HG02840 (cell line): ENCODE measurements at regions not wholly inside any gene's neighbourhood (a gene's known extent, or its start where the extent isn't known, plus 50 kb on each side); places are given as distances from the start of the nearest gene placed in this dataset.
"Not testable (repeated sequence)": the region's sequence is repeated elsewhere in the genome, so short reads cannot be mapped to it uniquely, and the experiment has no call there.

Source experiments
- ATAC-seq: cut with Tn5 transposase; IDR thresholded peaks from one replicate; pipeline ENCODE4 v1.9.1; 2021; ENCODE audit warnings: mild to moderate bottlenecking, moderate library complexity, moderate number of reproducible peaks; ENCODE audit not compliant: unreplicated experiment, low FRiP score

DNA sequence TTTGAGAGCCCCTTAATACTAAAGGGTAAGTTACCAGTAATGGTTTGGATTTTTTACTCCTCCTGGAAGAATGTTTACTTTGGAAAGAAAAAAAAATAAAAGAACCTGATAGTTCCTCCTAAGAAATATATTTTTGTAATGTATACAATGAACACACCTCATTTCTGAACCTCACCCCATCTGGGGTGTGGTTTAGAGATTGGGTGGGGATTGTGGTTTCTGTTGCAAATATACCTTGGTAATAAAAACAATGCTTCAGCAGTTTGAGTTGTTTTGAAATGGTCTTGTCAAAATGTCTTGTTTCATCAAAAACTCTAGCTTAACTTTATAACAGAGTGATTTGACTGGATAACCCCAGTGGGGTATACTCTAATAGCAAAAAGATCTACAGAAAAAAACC lies 448.9 kb upstream of the MEIS1 start:
- ATAC-seq: no peak

DNA sequence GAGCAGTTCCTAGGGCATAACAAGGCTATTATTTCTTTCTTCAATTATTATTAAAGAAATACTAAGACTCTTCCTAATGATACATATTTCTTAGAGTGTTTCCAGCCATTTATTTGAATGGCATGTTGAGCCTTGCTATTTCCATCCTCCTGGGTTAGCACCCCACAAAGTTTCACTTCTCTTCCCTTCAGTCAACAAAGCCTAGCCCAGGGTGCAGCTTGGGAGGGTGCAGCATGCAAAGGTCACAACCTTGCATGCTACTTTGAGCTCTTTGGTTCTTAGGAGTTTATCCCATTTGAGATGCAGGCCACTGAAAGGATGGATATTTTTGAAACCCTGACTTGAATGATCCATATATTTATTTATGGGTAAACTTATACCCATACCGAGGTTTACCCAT lies 454.4 kb upstream of the MEIS1 start:
- ATAC-seq: no peak

DNA sequence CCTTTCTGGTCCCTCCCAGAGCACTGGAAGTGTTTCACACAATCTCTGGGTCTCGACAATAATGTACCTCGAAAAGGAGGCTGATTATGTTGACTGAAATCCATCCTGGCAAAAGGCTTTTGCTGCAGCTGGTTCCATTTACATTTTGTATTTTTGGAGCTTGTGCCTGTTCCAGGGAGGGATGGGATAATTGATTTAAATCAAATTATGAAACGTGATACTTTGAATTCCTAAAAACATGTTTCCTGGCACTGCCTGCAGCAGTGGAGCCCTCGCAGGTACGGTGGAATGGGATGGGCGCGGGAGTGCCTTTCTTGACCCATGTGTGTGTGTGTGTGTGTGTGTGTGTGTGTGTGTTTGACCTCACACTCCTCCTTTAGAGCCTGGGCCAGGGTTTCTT lies 455.5 kb upstream of the MEIS1 start:
- no peak for ATAC-seq

DNA sequence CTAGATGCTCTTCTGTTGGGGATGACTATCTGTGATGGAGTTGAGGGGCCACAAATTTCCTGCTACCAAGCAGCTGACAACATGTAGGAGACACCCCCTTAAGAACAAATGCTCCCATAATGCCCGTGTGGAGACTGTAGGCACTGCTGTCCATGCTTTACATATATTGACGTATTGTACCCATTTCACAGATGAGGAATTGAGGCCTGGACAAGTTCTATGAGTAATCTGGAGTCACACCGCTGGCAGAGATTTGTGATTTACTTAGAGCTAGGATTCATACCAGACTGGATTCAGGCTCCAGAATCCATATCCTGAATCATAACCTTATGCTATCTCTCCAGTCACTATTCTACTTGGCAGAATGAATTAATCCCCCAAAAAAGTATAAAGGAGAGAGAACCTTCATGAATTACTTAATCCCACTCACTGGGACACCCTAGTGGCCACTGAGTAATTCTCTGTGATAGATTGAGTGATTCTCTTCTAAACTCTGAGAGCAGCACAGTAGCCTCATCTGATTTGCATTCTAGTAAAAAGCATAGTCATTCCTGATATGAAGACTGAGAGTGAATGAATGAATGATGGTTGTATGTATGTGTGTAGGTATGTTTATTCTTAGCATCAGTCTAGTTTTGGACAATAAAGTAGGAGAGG lies 460.7 kb upstream of the MEIS1 start:
- no peak for ATAC-seq

DNA sequence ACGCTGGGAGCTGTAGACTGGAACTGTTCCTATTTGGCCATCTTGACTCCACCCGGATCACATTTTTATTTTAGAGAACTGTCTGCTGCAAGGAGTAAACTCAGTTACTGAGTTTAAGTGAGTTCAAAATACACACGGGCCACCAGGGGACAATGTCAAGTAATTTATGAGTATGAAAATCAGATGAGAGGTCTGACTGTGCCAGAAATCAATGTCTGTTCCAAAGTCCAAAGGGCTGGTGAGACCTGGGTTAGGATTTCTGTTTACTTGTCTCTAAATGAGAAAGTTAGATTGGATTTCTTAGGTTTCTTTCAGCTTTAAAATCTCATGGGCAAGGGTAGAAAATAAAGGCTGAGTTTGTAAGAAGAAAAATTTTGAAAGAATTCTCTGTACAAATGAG lies 465.8 kb upstream of the MEIS1 start:
- no peak for ATAC-seq

DNA sequence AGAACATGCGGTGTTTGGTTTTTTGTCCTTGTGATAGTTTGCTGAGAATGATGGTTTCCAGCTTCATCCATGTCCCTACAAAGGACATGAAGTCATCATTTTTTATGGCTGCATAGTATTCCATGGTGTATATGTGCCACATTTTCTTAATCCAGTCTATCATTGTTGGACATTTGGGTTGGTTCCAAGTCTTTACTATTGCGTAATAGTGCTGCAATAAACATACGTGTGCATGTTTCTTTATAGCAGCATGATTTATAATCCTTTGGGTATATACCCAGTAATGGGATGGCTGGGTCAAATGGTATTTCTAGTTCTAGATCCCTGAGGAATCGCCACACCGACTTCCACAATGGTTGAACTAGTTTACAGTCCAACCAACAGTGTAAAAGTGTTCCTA lies 471.6 kb upstream of the MEIS1 start:
- ATAC-seq: not testable (repeated sequence)

DNA sequence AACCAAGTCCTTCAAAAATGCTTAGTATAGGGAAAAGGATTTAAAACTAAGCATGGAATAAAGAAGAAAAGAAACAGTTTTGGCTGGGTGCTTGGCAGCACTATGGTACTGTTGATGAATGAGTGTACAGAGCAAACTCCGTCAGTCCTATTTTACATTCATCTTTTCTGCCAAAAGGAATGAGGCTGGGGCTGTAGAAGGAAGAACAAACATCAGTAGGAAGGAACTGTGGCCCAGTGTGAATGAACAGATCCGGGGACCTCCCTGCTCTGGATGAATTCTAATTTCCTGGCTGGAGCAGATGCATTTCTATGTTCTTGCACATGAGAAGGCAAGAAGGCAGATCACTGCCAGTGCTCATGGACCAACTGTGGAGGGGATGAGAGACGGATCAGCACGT lies 474.0 kb upstream of the MEIS1 start:
- no peak for ATAC-seq

DNA sequence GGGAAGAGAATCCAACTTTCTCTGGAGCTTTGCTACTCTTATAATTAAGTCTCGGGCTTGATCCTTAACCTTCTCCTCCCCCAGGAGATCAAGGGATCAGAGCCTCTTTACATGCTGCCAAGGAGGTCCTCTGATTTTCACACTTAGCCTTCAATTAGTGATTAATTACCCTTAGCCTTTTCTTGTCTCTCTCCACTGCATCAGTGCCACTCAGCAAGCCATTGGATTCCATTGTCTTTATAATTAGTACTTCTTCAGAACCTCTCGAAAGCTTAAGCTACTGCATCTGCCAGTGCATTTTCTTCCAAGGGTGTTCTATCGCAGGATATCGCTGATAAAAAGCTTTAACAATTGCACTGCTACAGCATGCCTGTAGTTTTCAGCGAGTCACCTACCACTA lies 477.0 kb upstream of the MEIS1 start:
- ATAC-seq: no peak

DNA sequence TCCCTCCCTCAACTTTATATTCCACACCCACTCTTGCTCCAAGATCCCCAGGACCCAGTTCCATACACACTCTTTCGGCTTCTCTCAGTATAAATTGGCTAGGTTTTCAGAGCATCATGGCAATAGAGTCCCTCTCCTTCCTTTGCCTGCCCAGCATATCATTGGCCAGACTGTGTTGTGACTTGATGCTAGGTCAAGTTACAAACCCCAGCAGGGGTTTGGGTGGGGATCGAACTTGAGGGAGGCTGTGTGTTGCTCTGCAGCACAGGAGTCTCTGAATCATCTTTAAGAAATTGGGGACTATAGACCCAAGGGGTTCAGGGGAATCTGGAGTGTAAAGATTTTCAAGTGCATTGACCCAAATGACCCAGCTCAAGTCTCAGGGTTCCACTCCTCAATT lies 477.5 kb upstream of the MEIS1 start:
- ATAC-seq: no peak

DNA sequence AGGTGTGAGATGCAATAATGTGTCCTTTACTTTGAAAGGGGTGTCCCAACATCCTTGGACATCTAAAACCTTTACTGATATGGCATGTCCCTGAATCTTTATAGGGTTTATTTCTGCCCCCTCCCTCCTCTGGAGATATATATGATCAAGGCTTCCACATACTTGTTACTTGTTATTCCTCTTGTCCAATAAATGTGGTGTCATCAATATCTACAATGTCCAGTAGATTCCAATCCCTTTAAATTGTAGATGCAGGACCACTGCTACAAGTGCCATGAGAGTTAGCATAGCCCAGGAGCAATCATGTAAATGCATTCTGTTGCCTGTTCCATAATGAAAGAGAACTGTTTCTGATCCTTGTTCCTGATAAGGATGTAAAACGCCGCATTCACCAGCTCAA lies 479.7 kb upstream of the MEIS1 start:
- no peak for ATAC-seq

DNA sequence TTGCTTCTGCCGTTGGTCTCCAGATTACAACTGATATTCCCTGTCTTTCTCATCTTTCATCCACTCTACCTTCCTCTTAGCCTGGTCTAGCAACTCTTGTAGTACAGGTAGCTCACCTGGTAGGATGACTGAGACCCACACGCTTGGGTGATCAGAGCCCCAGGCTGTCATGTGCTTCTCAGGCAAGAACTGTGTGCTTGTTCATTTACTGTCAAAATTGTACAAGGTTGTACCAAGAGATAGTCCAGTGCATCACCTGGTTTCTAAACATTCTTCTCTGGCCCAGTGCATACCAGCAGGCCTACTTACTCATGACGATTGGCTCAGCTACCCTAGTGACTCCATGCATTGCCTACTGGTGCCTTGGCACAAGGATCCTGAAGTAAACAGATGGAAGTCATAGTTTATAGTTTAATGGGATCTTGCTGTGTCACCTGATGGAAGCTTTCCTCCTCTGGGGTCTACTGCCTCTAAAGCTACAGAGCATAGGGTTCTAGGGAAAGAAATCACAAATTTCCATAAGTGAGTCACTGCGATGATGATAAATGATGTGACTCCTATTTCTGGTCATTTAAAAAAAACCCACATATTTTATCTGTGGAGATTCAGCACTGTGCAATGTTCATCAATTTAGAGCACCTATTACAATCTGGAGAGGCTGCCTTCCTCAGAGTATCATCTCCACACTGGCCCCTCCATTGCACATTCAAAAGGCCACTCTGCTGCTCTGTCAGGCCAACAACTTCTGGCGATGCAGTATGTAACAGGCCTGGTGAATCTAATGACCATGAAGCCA lies 481.8 kb upstream of the MEIS1 start:
- no peak for ATAC-seq

DNA sequence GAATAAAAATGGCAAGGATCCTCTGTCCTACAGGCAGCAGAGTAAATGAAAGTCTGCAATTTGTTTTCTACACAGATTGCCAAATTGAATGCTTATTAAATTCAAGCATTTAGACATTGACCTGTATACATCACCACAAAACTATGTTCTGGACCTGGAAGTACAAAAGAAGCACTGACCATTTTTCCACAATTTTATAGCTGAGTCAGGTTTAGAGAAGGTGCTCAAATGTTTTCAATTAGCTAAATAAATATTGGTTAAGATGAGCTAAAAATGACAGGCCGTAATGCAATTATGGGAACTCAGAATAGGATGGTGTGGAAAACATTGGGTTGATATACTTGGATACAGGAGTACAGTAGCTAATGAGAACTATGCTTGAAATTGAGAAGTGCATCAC lies 490.7 kb upstream of the MEIS1 start:
- no peak for ATAC-seq

DNA sequence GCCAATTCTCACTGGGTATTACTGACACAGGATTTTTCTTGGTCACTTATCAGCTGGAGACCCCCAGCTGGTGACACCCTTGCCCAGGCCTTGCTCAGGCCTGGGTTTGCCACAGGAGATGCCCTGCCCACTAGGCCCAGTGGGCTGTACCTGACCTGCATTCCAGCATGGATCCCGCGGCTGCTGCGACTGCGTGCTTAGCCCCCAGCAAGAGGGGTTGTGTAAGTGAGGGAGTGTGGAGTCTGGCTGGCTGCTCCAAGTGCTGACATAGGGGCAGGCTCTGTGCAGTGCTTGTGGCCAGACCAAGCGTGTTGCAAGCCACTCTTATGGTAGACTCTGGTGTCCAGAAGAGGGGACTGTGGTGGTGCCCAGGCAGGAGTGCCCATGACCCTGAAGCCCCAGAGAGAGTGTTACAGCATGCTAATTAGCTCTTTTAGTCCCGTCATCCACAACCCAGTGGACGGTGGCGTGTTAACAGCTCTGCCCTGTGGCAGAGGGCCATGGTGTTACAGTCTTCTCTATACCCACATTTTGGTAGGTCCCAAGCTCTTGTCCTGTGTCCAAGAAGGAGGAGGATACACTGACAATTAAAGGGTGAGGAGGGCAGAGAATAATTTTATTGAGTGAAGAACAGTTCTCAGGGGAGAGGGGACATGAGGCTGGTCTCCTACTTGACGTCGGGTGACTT lies 491.7 kb upstream of the MEIS1 start:
- ATAC-seq: no peak

DNA sequence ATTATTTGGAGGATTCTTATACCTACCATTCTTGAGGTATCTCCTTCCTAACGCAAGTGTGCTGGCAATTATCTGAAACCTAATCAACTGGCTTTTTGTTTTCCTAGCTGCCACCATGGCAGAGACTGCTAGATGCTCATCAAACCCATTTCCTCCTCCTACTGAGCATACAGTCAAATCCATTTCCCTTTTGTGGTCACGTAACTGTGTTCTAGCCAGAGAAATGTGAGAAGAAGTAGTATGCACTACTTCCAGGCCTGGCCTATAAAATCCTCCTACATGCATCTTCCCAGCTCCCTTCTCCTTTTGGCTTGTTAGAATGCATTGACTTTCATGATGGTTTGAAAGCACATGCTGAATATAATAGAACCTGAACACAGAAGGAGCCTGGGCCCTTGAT lies 494.1 kb upstream of the MEIS1 start:
- no peak for ATAC-seq

DNA sequence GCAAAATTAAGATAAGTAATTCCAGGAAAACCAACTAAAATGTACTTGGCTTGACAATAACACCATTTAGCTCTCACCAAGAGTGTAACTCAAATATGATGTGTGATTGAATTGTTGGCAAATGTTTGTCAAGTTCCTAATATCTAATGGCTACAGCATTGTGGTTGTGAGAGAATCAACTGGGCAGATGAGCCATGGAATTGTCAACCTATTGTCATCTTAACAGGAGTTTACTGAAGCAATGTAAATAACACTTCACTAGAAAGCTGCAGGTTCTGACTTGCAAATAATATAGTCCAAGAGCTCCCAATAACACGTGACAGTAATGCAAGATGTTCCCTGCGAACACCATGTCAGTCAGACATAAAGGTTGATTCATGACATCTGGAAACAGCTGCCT lies 495.2 kb upstream of the MEIS1 start:
- ATAC-seq: no peak

DNA sequence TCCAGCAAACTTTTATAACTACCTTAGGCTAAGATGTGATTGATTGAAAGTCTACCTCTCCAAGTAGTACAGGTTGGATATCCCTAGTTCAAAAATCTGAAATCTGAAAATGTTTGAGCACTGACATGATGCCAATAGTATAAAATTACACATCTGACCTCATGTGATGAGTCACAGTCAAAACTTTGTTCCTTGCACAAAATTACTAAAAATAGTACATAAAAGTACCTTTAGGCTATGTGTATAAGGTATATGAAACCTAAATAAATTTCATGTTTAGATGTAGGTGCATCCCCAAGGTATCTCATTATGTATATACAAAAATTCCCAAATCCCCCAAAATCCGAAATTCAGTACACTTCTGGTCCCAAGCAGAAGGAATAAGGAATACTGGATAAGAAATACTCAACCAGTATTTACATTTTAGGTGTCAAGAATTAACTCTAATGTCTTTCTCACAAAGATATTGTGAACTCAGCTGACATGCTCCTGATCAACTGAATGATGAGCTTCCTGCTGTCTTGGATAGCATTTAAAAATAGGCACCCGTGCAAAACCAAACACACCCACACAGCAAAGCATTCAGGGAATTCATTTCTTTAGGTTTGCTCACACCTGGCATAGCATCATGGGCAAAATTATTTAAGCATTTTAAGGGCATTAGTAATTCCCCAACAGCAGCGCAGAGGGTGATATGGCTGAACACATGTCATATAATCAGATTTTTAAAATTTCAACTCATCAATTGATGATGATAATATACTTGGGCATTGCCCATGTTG lies 497.4 kb upstream of the MEIS1 start:
- no peak for ATAC-seq

DNA sequence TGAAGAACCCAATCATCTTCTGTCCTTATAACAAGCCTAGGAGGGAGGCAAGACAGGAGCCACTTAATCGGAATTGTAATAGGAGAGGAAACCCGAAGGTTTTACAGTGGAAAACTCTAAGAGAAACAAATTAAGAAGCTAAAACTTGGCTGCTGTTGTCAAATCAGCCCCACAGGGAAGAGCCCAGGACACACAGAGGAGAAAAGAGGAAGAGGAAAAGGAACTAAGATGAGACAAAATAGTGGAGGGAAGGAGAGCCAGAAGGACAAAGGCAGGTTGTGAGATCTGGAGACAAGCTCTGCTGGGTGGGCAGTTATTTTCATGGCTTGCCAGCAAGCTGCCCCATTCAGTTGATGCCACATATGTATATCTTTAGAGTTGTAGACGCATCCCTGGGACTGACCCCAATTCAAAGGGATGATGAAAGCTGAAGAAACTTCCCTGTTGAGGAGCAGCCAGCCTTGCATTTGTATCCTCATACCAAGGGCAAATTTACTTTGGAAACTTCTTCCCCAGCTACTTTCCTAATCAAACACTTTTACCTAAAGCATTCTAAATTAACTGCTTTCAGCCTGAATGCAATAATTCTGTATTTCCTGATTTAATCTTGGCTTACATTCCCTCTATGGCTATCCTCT lies 499.8 kb upstream of the MEIS1 start:
- ATAC-seq: no peak

DNA sequence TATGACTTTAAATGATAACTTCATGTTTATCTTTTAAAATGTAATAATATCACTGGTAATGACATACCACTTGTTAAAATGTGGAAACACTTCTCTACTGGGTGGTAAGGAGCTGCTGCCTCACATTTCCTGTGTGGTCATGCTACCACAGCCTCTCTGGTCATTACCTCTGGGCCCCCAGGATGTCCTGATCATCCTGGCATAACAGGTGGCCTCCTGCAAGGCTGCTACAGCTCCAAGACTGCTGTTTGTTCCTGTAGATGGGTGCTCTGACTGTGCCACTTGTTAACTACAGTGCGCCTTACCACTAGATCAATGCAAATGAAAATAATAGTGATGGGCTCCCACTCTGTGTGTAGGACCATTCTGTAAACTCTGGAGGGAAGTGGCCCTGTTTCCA lies 500.2 kb upstream of the SPRED2 start:
- ATAC-seq: no peak

DNA sequence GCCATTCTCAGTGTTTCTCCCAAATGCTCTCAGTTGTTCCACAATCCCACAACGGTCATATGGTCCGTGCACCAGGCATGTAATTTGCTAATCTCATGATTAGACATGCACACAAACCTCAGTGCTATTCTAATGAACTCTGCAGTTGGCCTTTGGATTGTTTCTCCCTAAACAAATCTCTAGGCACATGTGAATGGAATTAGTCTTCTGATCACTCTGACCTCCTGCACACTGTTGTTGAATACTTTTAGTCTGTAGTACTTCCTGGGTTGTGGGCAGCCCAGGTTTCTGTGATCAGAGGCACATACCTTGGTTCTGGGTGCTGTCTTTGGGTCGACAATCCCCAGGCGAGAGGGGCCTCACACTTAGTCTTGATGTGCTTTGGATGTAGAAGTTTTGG lies 498.7 kb upstream of the SPRED2 start:
- ATAC-seq: no peak

DNA sequence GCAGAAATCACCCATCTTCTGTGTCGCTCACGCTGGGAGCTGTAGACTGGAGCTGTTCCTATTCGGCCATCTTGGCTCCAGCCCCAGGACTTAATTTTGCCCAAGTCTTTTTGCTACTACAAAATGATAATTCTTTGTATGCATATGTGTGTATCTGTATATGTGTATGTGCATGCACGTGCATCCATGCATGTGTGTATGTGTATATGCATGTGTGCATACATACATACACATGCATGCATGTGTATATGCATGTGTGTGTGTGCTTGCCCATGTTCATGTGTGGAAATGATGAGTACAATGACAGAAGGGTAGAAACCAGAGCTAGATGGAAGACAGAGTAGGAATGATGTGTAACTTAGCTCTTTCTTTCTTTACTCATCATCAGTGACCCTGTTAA lies 497.9 kb upstream of the SPRED2 start:
- ATAC-seq: no peak

DNA sequence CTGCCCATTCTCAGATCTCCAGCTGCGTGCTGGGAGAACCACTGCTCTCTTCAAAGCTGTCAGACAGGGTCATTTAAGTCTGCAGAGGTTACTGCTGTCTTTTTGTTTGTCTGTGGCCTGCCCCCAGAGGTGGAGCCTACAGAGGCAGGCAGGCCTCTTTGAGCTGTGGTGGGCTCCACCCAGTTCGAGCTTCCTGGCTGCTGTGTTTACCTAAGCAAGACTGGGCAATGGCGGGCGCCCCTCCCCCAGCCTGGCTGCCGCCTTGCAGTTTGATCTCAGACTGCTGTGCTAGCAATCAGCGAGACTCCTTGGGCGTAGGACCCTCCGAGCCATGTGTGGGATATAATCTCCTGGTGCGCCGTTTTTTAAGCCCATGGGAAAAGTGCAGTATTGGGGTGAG lies 497.3 kb upstream of the SPRED2 start:
- not testable (repeated sequence) for ATAC-seq
